ENCODE measurements at regions not wholly inside any gene's neighbourhood (a gene's known extent, or its start where the extent isn't known, plus 50 kb on each side); places are given as distances from the start of the nearest gene placed in this dataset.

GRCh38 chr18:49731421-49731841, 81.9 kb downstream of the ACAA2 start:
- no peak overlapping the region for H2AFZ ChIP-seq (ENCODE audit: low read depth, low read length, poor library complexity, severe bottlenecking)
- H3K9me3 ChIP-seq (ENCODE audit: control insufficient read depth in 1 of 2, insufficient read depth in 1 of 2, low read depth in 1 of 2, low read length in 2 of 2), result no peaks in the 10 kb centered on the region
- H3K4me3 ChIP-seq (replicated peaks in 1 of 2; ENCODE audit: low read depth in 1 of 2, low read length in 2 of 2), result no peak overlapping the region
- intact Hi-C loops (cut with micrococcal nuclease), result no loop called here
- no peaks in the 10 kb centered on the region for H3K27me3 ChIP-seq (ENCODE audit: insufficient read depth, low read length)
- no peaks in the 10 kb centered on the region for H3K9me2 ChIP-seq (ENCODE audit: insufficient read depth)
- no TSS peak for BruUV-seq (replicated peaks)
- no peak overlapping the region for H3K4me2 ChIP-seq (ENCODE audit: low read length)
- no peaks in the 10 kb centered on the region for H4K20me1 ChIP-seq (ENCODE audit: insufficient read depth)
- POLR2A ChIA-PET, result no interaction called here
- RAD21 ChIA-PET (ENCODE audit: low non-redundant PET in 1 of 2, low total read pairs in 2 of 2, uncharacterized antibody in 2 of 2, unreplicated experiment in 2 of 2), result interaction anchor here in 1 of 2 experiments (0.6 kb wide), 1 partner anchor 272 kb away, joined by 3 read pairs; no protein-coding TSS in a partner anchor
- H3K36me3 ChIP-seq (ENCODE audit: control insufficient read depth in 1 of 2, insufficient read depth in 2 of 2, low read length in 2 of 2), result no peaks in the 10 kb centered on the region
- H3K27ac ChIP-seq (ENCODE audit: low read depth, low read length), result no peak overlapping the region
- TF ChIP-seq SP1 (IDR thresholded peaks at IDR 0.05; ENCODE audit: low read depth), result no peak
- no peak for TF ChIP-seq ELF1 (IDR thresholded peaks at IDR 0.05; ENCODE audit: borderline replicate concordance, low read depth)
- no peak for TF ChIP-seq POLR2AphosphoS5 (IDR thresholded peaks at IDR 0.05; ENCODE audit: low read depth, low read length)
- TF ChIP-seq JUND (IDR thresholded peaks at IDR 0.05), result no peak
- TF ChIP-seq FOSL1 (IDR thresholded peaks at IDR 0.05; ENCODE audit: low read depth), result no peak
- no peak for TF ChIP-seq CBX3 (IDR thresholded peaks at IDR 0.05; ENCODE audit: low read depth)
- TF ChIP-seq SIN3A (IDR thresholded peaks at IDR 0.05; ENCODE audit: low read depth), result no peak
- no peak for TF ChIP-seq MAX (IDR thresholded peaks at IDR 0.05)
- TF ChIP-seq EZH2 (IDR thresholded peaks at IDR 0.05), result no peak
- TF ChIP-seq ZBTB33 (IDR thresholded peaks at IDR 0.05; ENCODE audit: extremely low read depth, insufficient replicate concordance, low read length), result no peak
- peaks cover 12 to 14% of the 10 kb centered on the region in 2 experiments for H3K4me1 ChIP-seq (ENCODE audit: control insufficient read depth in 1 of 2, insufficient read depth in 2 of 2, low read length in 2 of 2)
- CTCF ChIA-PET, result interaction anchor here (0.8 kb wide), 1 partner anchor 8 kb away, joined by 3 read pairs; no protein-coding TSS in a partner anchor
- no peaks in the 10 kb centered on the region for H3K79me2 ChIP-seq (ENCODE audit: insufficient read depth, low read length)
- DNase-seq (ENCODE audit: low read depth, low spot score) (no peak), ATAC-seq (no peak)
- no peak overlapping the region for H3K9ac ChIP-seq (ENCODE audit: low read length)
